Breast epithelium (tissue), 4 donors: ENCODE measurements at regions not wholly inside any gene's neighbourhood (a gene's known extent, or its start where the extent isn't known, plus 50 kb on each side); places are given as distances from the start of the nearest gene placed in this dataset.

Source experiments
- DNase-seq, 2 donors: peaks; one replicate each; pipeline ENCODE4 v3.0.0-alpha.2; 2019; ENCODE audit warnings: low spot score in 2 of 2
- H3K27ac ChIP-seq, 2 donors: fragments of 200-600 bp; sonication (generic) in 1 of 2; one replicate each; pipeline ENCODE4 v1.5.1; 2016 to 2019; ENCODE audit warnings: mild to moderate bottlenecking in 1 of 2
- H3K27me3 ChIP-seq, 2 donors: fragments of 200-600 bp; sonication (generic) in 1 of 2; one replicate each; pipeline versions ENCODE4 v1.5.1 to v1.6.0; 2017 to 2019; ENCODE audit warnings: control low read depth in 1 of 2, mild to moderate bottlenecking in 1 of 2
- H3K36me3 ChIP-seq: fragments of 200-600 bp; one replicate; pipeline ENCODE4 v1.5.1; 2019
- H3K4me1 ChIP-seq, 2 donors: fragments of 200-600 bp; sonication (generic); one replicate each; pipeline ENCODE4 v1.5.1; 2016 to 2019; ENCODE audit warnings: control low read depth in 1 of 2
- H3K4me3 ChIP-seq, 3 donors: fragments of 200-600 bp; sonication (generic); 1 replicate in 2 of 3; 2 replicates in 1 of 3; pipeline ENCODE4 v1.5.1; 2016 to 2019; ENCODE audit warnings: mild to moderate bottlenecking in 3 of 3, moderate library complexity in 2 of 3
- H3K9me3 ChIP-seq, 2 donors: fragments of 200-600 bp; sonication (generic) in 1 of 2; one replicate each; pipeline ENCODE4 v1.5.1; 2016 to 2019; ENCODE audit warnings: control low read depth in 1 of 2
- POLR2A ChIP-seq: fragments of 450-650 bp; IDR thresholded peaks from one replicate; pipeline ENCODE4 v1.6.1; 2016; ENCODE audit warnings: antibody characterized with exemption, mild to moderate bottlenecking, moderate library complexity
- POLR2AphosphoS5 ChIP-seq, 3 donors: sonication (generic); formaldehyde crosslinking; IDR thresholded peaks; one replicate each; pipeline ENCODE4 v1.6.1; 2017; ENCODE audit warnings: antibody characterized with exemption in 3 of 3
- intact Hi-C: fragments of 100-400 bp; cut with DNase I; formaldehyde crosslinking; loops from one replicate; pipeline ENCODE4 v1.15.1; 2023; ENCODE audit warnings: low total_unique reads
- TF ChIP-seq, protein P1 (sequence below), 3 donors: fragments of 450-650 bp; IDR thresholded peaks; one replicate each; pipeline ENCODE4 v1.5.1; 2016 to 2017; ENCODE audit warnings: antibody characterized with exemption in 3 of 3, mild to moderate bottlenecking in 3 of 3, moderate library complexity in 3 of 3

DNA sequence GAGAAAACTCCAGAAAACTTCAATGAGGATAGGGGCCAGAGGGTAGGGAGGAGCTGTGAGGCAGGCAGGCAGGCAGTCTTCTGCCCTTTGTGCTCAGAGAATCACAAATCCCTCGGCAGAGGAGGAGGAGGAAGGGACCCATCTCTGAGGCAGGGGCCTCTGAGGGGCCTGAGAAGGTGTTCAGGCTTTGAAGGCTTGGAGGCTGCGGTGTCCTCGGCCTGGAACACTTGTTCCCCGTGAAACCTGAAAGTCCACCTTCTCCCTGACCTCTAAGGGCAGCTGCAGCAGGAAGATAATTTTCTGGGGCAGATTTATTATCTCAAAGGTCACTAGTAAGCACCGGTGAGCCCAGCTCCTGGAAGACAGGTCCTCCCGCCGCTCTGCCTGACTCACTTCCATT, 200.3 kb upstream of the BCOR start:
- Histone ChIP-seq H3K4me3 (no peak overlapping the region), H3K36me3 (no peaks in the 10 kb centered on the region), H3K9me3 (no peaks in the 10 kb centered on the region), H3K27me3 (peaks cover 0 to 55% of the 10 kb centered on the region in 2 donors), H3K27ac (no peak overlapping the region), H3K4me1 (no peaks in the 10 kb centered on the region)
- TF ChIP-seq POLR2A = no peak
- TF ChIP-seq, protein P1, sequence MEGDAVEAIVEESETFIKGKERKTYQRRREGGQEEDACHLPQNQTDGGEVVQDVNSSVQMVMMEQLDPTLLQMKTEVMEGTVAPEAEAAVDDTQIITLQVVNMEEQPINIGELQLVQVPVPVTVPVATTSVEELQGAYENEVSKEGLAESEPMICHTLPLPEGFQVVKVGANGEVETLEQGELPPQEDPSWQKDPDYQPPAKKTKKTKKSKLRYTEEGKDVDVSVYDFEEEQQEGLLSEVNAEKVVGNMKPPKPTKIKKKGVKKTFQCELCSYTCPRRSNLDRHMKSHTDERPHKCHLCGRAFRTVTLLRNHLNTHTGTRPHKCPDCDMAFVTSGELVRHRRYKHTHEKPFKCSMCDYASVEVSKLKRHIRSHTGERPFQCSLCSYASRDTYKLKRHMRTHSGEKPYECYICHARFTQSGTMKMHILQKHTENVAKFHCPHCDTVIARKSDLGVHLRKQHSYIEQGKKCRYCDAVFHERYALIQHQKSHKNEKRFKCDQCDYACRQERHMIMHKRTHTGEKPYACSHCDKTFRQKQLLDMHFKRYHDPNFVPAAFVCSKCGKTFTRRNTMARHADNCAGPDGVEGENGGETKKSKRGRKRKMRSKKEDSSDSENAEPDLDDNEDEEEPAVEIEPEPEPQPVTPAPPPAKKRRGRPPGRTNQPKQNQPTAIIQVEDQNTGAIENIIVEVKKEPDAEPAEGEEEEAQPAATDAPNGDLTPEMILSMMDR (IDR thresholded peaks at IDR 0.05) = no peak
- no peak for TF ChIP-seq POLR2AphosphoS5 (IDR thresholded peaks at IDR 0.05)
- intact Hi-C loops = no loop called here
- no peak for DNase-seq

DNA sequence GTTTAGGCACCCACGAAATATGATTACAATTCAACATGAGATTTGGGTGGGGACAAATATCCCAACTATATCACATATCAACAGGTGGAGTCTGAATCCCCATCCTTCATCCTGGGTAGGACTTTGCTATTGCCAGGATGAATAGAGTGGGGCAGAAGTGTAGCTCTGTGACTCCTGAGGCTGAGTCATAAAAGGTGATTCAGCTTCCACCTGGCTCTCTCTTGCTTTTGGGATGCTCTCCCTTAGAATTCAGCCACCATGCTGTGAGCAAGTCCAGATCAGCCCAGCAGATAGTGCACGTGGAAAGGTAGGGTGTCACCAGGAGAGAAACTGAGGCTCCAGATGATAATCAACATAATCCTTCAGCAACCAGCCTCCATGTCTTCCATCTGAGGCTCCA, 193.8 kb upstream of the BCOR start:
- Histone ChIP-seq H3K4me1 (no peaks in the 10 kb centered on the region), H3K27ac (no peak overlapping the region), H3K36me3 (no peaks in the 10 kb centered on the region), H3K9me3 (peaks cover 5 to 26% of the 10 kb centered on the region in 2 donors), H3K27me3 (peaks cover 0 to 8% of the 10 kb centered on the region in 2 donors), H3K4me3 (no peak overlapping the region)
- no peak for TF ChIP-seq POLR2A
- TF ChIP-seq POLR2AphosphoS5 (IDR thresholded peaks at IDR 0.05) = no peak
- TF ChIP-seq, protein P1 (IDR thresholded peaks at IDR 0.05) = no peak
- intact Hi-C loops = no loop called here
- DNase-seq = no peak

DNA sequence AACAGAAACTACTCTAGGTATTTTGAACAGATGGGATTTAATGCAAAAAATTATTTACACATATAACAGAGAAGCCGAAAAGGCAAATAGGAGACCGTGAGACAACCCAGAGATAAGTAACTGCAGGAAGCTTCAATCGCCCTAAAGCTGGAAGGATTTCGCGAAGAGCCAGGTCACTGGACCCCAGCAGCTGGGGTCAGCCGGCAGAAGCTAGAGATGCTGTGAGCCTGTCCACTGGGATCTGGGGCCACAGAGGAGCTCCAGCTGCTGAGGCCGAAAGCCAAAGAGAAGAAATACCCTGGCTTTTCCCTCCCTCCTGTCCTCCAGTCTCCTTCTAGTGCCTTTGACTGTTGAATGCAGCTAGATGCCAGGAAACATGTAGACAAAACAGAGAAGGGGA, 192.8 kb upstream of the BCOR start:
- peaks cover 0 to 7% of the 10 kb centered on the region in 2 donors for H3K27me3 ChIP-seq
- TF ChIP-seq, protein P1 (IDR thresholded peaks at IDR 0.05) = no peak
- TF ChIP-seq POLR2AphosphoS5 (IDR thresholded peaks at IDR 0.05) (no peak), POLR2A (no peak)
- no peaks in the 10 kb centered on the region for H3K36me3 ChIP-seq
- no peak overlapping the region for H3K27ac ChIP-seq
- H3K9me3 ChIP-seq = peaks cover 5 to 26% of the 10 kb centered on the region in 2 donors
- no peaks in the 10 kb centered on the region for H3K4me1 ChIP-seq
- intact Hi-C loops = no loop called here
- no peak overlapping the region for H3K4me3 ChIP-seq
- DNase-seq = no peak

DNA sequence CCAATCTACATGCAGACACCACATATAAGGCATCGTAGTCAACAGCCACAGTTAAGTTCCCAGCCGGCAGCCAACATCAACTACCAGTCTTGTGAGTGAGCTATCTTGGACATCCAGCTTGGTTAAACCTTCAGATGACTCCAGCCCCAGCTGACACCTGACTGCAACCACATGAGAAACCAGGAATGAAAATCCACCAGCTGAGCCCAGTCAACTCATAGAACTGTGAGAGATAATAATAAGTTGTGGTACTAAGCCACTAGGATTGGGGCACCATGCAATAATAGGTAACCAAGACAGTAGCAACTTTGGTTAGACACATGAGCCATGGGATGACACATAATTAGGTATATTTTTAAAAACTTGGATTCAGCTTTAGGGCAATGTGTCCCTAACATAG, 188.1 kb upstream of the BCOR start:
- Histone ChIP-seq H3K27me3 (peaks cover 0 to 24% of the 10 kb centered on the region in 2 donors), H3K4me3 (no peak overlapping the region), H3K36me3 (no peaks in the 10 kb centered on the region), H3K27ac (no peak overlapping the region), H3K9me3 (peaks cover 5 to 36% of the 10 kb centered on the region in 2 donors), H3K4me1 (no peaks in the 10 kb centered on the region)
- intact Hi-C loops = no loop called here
- TF ChIP-seq, protein P1 (IDR thresholded peaks at IDR 0.05) = no peak
- TF ChIP-seq POLR2A = no peak
- TF ChIP-seq POLR2AphosphoS5 (IDR thresholded peaks at IDR 0.05) = no peak
- no peak for DNase-seq

DNA sequence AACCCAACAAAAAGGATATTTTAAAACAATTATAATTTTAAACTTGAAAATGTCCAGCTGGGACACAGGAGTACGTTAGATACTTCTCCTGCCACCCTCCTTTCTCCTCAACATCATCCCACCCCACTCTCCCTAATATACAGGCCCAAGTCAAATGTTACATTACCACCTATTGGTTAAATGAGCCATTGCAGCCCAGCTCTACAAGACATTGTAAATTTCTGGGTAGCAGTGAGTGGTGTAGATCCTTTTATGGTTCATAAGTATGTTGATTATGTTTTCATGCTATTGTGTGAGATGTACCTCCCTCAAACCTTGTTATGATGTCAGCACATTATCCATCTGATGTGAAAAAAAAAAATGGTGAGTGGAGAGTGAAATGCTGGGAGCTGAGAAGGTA, 187.1 kb upstream of the BCOR start:
- no peaks in the 10 kb centered on the region for H3K4me1 ChIP-seq

More for the DNA sequence above, 187.1 kb upstream of the BCOR start:
- intact Hi-C loops = no loop called here
- no peak overlapping the region for H3K4me3 ChIP-seq
- H3K9me3 ChIP-seq = peaks cover 3 to 28% of the 10 kb centered on the region in 2 donors
- H3K27me3 ChIP-seq = peaks cover 0 to 24% of the 10 kb centered on the region in 2 donors
- no peak overlapping the region for H3K27ac ChIP-seq
- H3K36me3 ChIP-seq = no peaks in the 10 kb centered on the region
- no peak for TF ChIP-seq POLR2A
- TF ChIP-seq, protein P1 (IDR thresholded peaks at IDR 0.05) = no peak
- TF ChIP-seq POLR2AphosphoS5 (IDR thresholded peaks at IDR 0.05) = no peak
- no peak for DNase-seq
